HK-2 (cell line): ENCODE measurements at regions not wholly inside any gene's neighbourhood (a gene's known extent, or its start where the extent isn't known, plus 50 kb on each side); places are given as distances from the start of the nearest gene placed in this dataset.
"Not testable (repeated sequence)": the region's sequence is repeated elsewhere in the genome, so short reads cannot be mapped to it uniquely, and the experiment has no call there.

Source experiments
- DNase-seq: peaks from one replicate; pipeline ENCODE4 v3.0.0-alpha.2; 2018; ENCODE audit not compliant: unreplicated experiment

GRCh38 chr5:167912941-167913665 lies 378.3 kb upstream of the WWC1 start:
- no peak for DNase-seq

GRCh38 chr5:167915237-167915636 lies 376.2 kb upstream of the WWC1 start:
- no peak for DNase-seq

- DNase-seq: peak; percentile 13
Measured at GRCh38 chr5:167916261-167916691, 375.2 kb upstream of the WWC1 start.

GRCh38 chr5:167916706-167917105 lies 374.7 kb upstream of the WWC1 start:
- DNase-seq: no peak

GRCh38 chr5:167918184-167918812 lies 373.1 kb upstream of the WWC1 start:
- DNase-seq: no peak

GRCh38 chr5:167918813-167919483 lies 372.5 kb upstream of the WWC1 start:
- DNase-seq: no peak

GRCh38 chr5:167920589-167920988 lies 370.9 kb upstream of the WWC1 start:
- no peak for DNase-seq

GRCh38 chr5:167921796-167922195 lies 369.6 kb upstream of the WWC1 start:
- DNase-seq: no peak

GRCh38 chr5:167923396-167923795 lies 368.0 kb upstream of the WWC1 start:
- DNase-seq: no peak

- DNase-seq: no peak
Measured at GRCh38 chr5:167929841-167930240, 361.6 kb upstream of the WWC1 start.

- DNase-seq: no peak
Measured at GRCh38 chr5:167934551-167934971, 356.9 kb upstream of the WWC1 start.

GRCh38 chr5:167936022-167936421 lies 355.4 kb upstream of the WWC1 start:
- DNase-seq: no peak

GRCh38 chr5:167936944-167937634 lies 354.4 kb upstream of the WWC1 start:
- DNase-seq: no peak

GRCh38 chr5:167937635-167937998 lies 353.8 kb upstream of the WWC1 start:
- no peak for DNase-seq

- DNase-seq: no peak
Measured at GRCh38 chr5:167939686-167940085, 351.8 kb upstream of the WWC1 start.

- DNase-seq: no peak
Measured at GRCh38 chr5:167940911-167941310, 350.5 kb upstream of the WWC1 start.

- not testable (repeated sequence) for DNase-seq
Measured at GRCh38 chr5:167941556-167941955, 349.9 kb upstream of the WWC1 start.

- no peak for DNase-seq
Measured at GRCh38 chr5:167943343-167943742, 348.1 kb upstream of the WWC1 start.

- DNase-seq: no peak
Measured at GRCh38 chr5:167944121-167944852, 347.2 kb upstream of the WWC1 start.

GRCh38 chr5:167945542-167946384 lies 345.7 kb upstream of the WWC1 start:
- no peak for DNase-seq

GRCh38 chr5:167947306-167947705 lies 344.1 kb upstream of the WWC1 start:
- DNase-seq: no peak
